NCI-H1105 (cell line): ENCODE measurements at regions not wholly inside any gene's neighbourhood (a gene's known extent, or its start where the extent isn't known, plus 50 kb on each side); places are given as distances from the start of the nearest gene placed in this dataset.

Source experiments
- DNase-seq: peaks from one replicate; lab custom pipeline; 2025; lab: John Stamatoyannopoulos, UW

GRCh38 chr19:28509079-28509895 is 703.7 kb downstream of the UQCRFS1 start:
- no peak for DNase-seq

DNA sequence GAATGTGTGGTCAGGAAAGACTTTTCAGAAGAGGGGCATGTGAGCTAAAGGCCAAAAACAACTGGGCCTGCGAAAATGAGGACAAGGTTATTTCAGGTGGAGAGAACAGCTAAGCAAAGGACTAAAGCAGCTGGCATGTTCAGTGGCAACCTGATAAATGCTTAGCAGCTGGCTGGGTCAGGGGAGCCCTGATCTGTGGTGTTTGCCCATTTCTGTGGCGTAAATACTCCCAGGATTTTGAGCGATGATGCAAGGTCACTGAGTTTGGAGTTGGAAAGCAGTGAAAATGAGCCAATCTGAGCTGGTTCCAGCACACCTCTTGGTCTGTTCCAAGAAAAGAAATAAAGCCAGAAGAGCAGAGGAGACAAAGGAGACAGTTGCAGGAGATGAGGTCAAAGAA is 704.3 kb downstream of the UQCRFS1 start:
- DNase-seq, result no peak

DNA sequence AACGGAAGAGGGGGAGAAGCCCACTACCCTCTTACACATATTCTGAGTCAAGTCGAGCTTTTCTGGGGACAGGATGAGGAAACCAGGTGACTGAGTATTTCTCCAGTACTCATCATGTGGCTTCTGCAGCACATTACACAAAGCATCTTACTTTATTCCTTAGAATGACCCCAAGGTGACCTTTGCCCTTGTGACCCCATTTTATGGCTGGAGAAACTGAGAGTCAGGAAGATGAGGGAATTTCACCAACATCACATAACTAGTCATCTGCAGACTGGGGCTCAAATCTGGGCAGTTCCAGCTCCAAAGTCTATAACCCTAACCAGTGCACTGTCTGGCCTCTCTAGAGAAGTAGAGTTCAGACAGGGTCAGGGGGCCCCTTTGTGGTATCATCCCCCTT is 707.0 kb downstream of the UQCRFS1 start:
- no peak for DNase-seq

DNA sequence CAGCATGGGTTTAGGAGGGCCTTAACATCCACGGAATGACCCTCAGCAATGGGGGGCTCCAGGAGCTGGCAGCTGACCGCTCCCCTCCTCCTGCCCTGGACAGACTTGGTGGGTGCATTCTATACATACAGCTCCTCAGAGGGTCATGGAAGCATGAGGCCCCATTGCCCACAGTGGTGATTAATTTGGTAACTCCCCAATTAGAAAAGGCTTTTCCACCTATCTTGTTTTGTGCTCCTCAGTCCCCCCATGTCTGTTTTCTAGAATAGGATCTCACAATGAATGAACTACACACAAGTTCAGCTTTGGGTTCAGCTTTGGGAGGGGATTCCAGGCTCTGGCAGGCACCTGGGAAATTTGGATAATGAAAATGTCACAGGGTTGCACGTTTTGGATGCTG is 707.8 kb downstream of the UQCRFS1 start:
- DNase-seq, result no peak

GRCh38 chr19:28504727-28505126 is 708.2 kb downstream of the UQCRFS1 start:
- DNase-seq, result no peak

DNA sequence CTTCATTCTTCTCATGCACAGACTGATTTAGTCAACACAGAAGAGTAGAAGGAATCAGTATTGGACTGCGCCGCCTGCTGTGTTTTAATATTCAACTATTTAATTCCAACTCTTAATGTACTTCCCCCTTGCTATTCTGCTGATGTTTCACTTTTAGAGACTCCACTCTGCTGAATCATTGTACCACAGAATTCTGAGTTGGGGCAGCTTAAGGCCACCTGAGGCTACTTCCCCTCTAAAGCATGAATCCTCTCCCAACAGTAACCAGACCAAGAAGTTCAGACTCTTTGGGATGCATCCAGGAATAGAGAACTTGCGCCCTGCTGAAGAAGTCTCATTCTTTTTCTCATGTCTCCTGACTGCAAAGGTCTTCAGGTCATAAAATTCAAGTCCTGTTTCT is 708.8 kb downstream of the UQCRFS1 start:
- DNase-seq, result no peak

DNA sequence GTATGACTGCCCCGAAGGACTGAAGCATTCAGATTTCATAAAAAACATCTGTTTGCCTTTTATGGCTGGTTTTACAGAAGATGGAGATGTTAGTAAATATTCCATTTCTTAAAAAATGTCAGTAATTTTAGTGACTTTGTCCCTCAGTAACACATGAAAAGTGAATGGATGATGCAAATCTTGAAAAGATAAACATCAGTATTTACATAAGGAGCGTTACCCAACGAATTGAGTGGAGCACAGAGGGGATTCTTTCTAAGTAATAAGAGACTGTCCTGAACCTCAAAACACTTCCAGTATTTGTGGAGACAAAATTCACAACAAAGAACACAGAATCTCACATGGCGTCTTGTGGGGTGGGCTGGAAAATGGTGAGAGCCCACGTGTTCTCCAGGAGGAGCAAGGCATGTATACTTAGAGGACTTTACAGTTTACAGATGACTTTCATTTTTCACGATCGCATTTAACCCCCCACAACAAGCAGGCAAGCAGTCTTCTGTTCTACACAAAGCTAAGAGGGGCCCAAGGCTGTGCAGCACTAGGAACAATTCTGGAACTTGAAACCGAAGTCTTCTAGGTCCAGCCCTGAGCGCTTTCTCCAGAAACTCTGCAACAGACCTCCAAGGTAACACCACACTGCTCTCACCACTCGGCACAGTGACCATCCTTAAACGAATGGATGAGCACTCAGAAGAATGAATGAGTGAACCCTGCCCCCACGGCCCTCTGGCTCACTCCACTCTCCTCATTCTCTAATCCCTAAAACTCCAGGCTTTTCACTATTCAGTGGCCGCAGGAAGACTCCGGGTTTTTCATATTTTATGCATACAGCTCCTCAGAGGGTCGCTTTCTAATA is 709.8 kb downstream of the UQCRFS1 start:
- DNase-seq, result no peak

GRCh38 chr19:28501976-28502375 is 711.0 kb downstream of the UQCRFS1 start:
- DNase-seq, result no peak

DNA sequence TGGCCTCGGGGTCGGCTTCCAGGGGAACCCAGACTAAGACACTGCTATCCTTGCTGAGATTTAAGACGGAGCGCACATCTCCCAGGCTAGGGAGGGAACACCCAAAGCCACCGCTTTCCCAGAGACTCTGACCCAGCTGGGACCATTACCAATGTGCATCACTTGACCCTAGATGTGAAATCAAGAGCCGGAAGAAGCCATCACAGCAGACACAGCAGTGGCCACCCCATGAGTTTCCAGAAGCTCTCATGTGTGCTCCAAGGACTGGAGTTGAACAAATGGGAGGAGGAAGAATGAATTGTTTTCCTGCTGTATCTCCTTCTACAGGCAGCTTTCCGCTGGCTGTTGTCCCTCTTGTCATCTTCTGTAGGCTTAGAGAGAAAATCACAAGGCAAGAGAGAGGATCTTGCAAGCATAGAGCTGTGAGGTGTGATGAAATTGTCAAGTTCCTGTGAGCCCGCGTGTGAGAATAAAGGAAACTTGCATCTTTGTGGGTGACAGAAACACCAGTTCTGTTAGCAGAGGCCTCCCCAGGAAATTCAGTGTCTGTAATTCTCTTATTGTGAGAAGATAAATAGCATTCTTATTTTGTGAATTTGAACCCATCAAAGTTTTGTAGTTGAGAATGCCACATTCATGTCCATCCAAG is 711.8 kb downstream of the UQCRFS1 start:
- DNase-seq, result no peak

DNA sequence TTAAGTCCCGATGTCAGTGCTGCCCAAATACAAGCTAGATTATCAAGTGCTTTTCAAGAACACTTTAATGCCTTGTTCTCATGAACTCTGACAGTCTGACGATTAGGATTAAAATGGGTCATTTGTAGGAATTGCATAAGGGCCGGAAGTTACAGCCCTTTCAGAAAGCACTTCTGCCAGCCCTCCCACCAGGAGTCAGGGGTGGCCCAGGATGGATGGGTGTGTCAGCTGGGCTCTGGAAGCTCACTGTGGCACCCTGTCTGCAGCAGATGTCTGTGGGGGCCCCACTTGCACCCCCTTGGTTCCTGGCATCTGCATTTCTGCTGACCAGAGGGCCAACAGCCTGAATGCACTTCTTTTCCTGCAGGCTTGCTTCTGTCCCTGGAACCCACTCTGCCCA is 712.7 kb downstream of the UQCRFS1 start:
- no peak for DNase-seq

DNA sequence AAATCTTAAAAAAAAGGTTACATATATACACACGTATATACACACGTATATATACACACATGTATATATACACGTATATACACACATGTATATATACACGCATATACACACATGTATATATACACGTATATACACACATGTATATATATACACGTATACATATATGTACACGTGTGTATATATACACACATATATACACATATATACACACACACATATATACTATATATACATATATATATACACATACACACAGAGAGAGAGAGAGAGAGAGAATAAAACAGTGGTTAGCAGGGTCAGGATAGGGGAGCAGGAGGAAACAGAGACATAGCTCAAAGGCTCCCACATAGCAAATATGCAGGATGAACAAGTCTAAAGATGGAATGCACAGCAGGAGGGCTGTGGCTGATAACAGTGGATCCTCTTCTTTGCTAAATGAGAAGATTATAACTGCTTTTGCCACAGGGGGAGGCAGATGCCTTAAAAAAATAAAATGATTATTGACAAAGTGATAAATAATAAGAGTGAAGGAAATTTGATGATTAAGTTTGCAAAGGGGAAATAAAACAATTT is 714.5 kb downstream of the UQCRFS1 start:
- no peak for DNase-seq

GRCh38 chr19:28497887-28498286 is 715.1 kb downstream of the UQCRFS1 start:
- DNase-seq, result no peak

DNA sequence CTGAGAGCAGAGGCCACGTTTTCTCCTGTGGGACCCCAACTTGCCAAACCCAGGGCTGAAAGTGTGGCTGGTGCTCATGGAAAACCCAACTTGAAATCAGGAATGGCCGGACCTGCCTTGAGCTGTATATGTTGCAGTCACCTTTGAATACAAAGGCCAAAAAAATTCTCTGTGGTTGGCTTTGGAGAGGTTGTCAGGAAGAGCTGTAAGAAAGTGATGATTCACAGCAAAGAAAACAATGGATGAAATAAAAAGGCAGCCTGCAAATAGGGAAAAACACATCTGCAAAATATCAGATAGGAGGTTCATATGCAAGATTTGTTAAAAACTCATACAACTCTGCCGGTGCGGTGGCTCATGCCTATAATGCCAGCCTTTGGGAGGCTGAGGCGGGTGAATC is 715.8 kb downstream of the UQCRFS1 start:
- DNase-seq, result no peak

- no peak for DNase-seq
Measured at GRCh38 chr19:28495046-28495445, 717.9 kb downstream of the UQCRFS1 start.

DNA sequence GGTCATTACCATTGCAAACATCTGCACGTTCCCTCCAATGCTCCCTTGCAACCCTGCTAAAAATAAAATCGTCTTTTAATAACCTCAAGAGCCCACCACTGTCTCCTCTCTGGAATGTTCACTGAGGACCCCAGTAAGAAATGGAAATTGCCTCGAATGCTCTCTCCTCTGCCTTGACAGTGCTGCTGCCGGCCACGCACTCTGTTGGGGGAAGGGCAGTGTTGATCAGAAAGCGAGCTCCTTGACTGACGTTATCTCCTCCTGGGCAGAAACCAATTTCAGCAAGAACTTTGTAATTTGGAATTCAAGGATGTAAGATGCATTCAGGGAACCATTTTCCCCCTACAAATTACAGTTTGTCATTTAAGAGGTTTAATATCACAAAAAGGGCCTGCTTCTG is 718.5 kb downstream of the UQCRFS1 start:
- DNase-seq, result no peak

DNA sequence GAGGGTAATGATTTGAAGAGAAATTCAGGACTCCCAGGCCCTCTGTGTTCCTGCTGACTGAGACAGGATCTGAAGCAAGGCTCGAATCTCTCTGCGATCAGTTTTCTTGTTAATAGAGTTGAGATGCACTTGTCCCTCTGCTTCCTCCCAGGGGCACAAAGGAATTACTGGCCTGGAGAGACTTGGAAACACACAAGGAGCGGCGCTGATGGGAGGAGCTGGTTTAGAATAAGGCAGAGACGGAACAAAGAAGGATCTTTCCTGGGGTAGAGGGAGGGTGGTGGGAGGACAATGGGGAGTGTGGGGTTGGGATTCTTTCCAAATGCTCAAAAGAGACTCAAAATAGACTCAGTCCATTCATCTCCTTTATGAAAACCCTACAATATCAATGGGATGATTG is 719.1 kb downstream of the UQCRFS1 start:
- DNase-seq, result no peak

DNA sequence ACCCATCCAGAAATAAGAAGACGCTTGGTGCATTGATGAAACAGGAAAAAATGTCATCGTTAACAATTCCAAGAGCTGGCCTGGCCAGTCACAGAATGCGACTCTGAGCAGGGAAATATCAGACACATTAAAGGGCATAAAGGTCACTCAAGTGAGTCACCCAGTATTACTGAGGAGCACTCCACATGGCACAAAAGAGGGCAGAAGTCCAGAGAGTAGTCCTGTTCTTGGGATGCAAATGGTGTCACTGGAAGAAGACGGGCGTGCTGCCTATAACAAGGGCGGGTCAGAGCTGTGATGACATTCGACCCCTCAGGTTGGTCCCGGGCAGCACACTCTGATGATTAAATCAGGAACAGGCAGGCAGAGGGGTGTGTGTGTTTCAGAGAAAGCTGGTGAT is 720.3 kb downstream of the UQCRFS1 start:
- no peak for DNase-seq

DNA sequence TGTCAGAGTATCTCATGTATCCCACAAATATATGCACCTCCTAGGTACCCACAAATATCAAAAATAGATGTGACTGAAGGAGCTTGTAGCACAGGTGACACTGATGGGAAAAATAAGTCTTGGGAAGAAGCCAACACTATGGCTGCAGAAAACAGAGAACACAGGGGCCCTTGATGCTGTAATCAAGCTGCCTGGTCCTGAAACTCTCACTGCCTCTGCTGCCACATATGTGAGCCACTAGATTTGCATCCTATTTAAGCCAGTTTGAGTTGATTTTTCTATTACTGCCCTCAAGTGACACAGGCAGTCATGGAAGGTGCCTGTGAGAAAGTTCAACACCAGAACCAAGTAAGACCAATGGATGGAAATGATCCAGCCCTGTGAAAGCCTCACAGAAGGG is 720.8 kb downstream of the UQCRFS1 start:
- no peak for DNase-seq

DNA sequence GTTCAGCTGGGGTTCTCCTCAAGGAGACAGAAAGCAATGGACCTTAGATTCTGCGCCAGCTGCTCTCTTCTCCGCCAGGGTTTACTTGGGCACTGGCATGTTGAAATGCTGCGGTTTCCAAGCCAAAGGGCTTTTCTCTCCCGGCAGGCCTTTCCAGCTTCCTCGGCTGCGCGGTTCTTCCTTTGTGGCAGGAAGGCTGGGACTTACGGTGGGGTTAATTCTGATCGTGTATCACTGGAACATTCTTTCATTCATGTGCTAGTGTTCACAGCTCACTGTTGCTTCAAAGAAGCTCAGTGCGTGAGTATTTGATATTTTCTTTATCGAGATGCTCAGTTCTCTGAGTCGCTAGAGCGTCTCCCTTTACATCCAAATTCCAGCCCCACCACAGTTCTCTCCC is 723.2 kb downstream of the UQCRFS1 start:
- no peak for DNase-seq

GRCh38 chr19:28489126-28489660 is 723.8 kb downstream of the UQCRFS1 start:
- DNase-seq, result no peak

GRCh38 chr19:28487999-28488398 is 725.0 kb downstream of the UQCRFS1 start:
- no peak for DNase-seq

DNA sequence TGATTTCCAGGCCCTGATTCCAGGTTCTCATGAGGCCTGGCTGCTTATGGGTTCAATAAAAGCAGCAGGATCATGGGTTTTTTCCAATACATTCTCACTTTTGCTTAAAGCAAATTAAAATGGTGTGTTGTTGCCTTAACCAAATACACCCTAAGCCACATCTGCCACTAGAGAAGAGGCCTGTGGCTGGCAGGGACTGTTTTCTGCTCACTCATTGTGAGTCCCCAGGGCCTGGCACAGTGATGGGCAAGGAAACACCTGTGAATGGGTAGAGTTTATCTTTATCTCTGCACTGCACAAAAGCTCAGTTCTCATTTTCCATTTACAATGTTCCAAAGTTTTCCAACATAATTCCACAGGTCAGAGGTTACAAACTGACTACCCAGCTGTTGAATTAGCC is 726.0 kb downstream of the UQCRFS1 start:
- DNase-seq, result no peak
